MM.1S (cell line): ENCODE measurements at regions not wholly inside any gene's neighbourhood (a gene's known extent, or its start where the extent isn't known, plus 50 kb on each side); places are given as distances from the start of the nearest gene placed in this dataset.

Source experiments
- DNase-seq: peaks from one replicate; pipeline ENCODE4 v3.0.0-alpha.2; 2015
- H2AFZ ChIP-seq: fragments of 300-600 bp; sonication (generic); 2 replicates; pipeline ENCODE4 v1.6.0; 2016; ENCODE audit warnings: antibody characterized with exemption, low read length
- H3F3A ChIP-seq: fragments of 300-600 bp; sonication (generic); 2 replicates; pipeline ENCODE4 v1.6.1; 2016; ENCODE audit warnings: mild to moderate bottlenecking, antibody characterized with exemption, low read length, moderate library complexity, mixed read lengths; ENCODE audit not compliant: insufficient read depth
- H3K27ac ChIP-seq: fragments of 300-600 bp; sonication (generic); 2 replicates; pipeline ENCODE4 v1.5.1; 2016; ENCODE audit warnings: mild to moderate bottlenecking, low read length
- H3K27me3 ChIP-seq: fragments of 300-600 bp; sonication (generic); replicated peaks from 2 replicates; pipeline ENCODE4 v1.6.0; 2016; ENCODE audit warnings: low read length; ENCODE audit not compliant: insufficient read depth
- H3K36me3 ChIP-seq: fragments of 300-600 bp; sonication (generic); replicated peaks from 2 replicates; pipeline ENCODE4 v1.6.1; 2016; ENCODE audit warnings: mild to moderate bottlenecking, low read length, mixed read lengths; ENCODE audit not compliant: insufficient read depth
- H3K4me1 ChIP-seq: fragments of 300-600 bp; sonication (generic); 2 replicates; pipeline ENCODE4 v1.6.1; 2016; ENCODE audit warnings: low read length, mixed read lengths
- H3K4me2 ChIP-seq: fragments of 300-600 bp; sonication (generic); 2 replicates; pipeline ENCODE4 v1.6.0; 2016; ENCODE audit warnings: low read depth, low read length
- H3K4me3 ChIP-seq: fragments of 300-600 bp; sonication (generic); 2 replicates; pipeline ENCODE4 v1.5.1; 2016; ENCODE audit warnings: low read length, mixed read lengths
- H3K79me2 ChIP-seq: fragments of 300-600 bp; sonication (generic); 2 replicates; pipeline ENCODE4 v1.6.1; 2016; ENCODE audit warnings: mixed run types, low read length, mixed read lengths
- H3K9ac ChIP-seq: fragments of 300-600 bp; sonication (generic); 2 replicates; pipeline ENCODE4 v1.6.1; 2016; ENCODE audit warnings: low read length, mixed read lengths
- H3K9me2 ChIP-seq: fragments of 300-600 bp; sonication (generic); replicated peaks from 2 replicates; pipeline ENCODE4 v1.6.1; 2016; ENCODE audit warnings: mild to moderate bottlenecking, low read length, mixed read lengths; ENCODE audit not compliant: insufficient read depth
- H3K9me3 ChIP-seq: fragments of 300-600 bp; sonication (generic); replicated peaks from 2 replicates; pipeline ENCODE4 v1.6.1; 2016; ENCODE audit warnings: mild to moderate bottlenecking, low read length, mixed read lengths; ENCODE audit not compliant: insufficient read depth
- H4K20me1 ChIP-seq: fragments of 300-600 bp; sonication (generic); 2 replicates; pipeline ENCODE4 v1.6.1; 2016; ENCODE audit warnings: mild to moderate bottlenecking, low read length, moderate library complexity, mixed read lengths; ENCODE audit not compliant: insufficient read depth
- EZH2 ChIP-seq: fragments of 300-600 bp; sonication (generic); optimal IDR thresholded peaks from 2 replicates; pipeline ENCODE3; 2017; ENCODE audit warnings: low read depth, mild to moderate bottlenecking, antibody characterized with exemption, low read length, mixed read lengths
- EZH2phosphoT487 ChIP-seq: fragments of 300-600 bp; sonication (generic); IDR thresholded peaks from 2 replicates; pipeline ENCODE4 v1.6.1; 2018; ENCODE audit warnings: antibody characterized with exemption, low read length
- TF ChIP-seq, protein P1 (sequence below): fragments of 300-600 bp; sonication (generic); IDR thresholded peaks from 2 replicates; pipeline ENCODE4 v1.5.1; 2016; ENCODE audit warnings: antibody characterized with exemption, low read length, mixed read lengths

DNA sequence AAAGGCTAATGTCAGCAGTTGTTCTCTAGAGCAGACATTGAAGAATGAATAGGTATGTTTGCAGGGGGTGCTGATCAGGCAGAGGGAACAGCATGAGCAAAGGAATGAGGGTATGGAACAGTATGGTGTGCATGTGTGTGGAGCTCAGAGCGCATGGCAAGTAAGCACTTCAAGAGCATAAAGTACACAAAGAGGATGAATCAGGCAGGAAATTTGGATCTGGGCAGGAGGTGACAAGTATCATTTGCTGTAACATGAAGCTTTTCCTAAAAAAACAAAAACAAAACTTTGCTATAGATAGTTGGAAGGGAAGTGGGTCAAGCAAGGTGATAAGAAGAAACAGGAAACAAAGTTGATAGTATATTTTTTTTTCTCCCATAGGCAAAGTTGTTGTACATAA, 746.8 kb downstream of the HDGFL1 start:
- Histone ChIP-seq H3K9me2 (no peaks in the 10 kb centered on the region), H3K9ac (no peak overlapping the region), H3K4me3 (no peak overlapping the region), H3K9me3 (no peaks in the 10 kb centered on the region), H3K36me3 (no peaks in the 10 kb centered on the region), H3K27me3 (no peaks in the 10 kb centered on the region), H3F3A (no peaks in the 10 kb centered on the region), H4K20me1 (no peaks in the 10 kb centered on the region), H3K27ac (no peak overlapping the region), H3K4me1 (0 out of 2 replicates have a peak, but pooled peaks cover 7% of the 10 kb centered on the region), H3K4me2 (no peak overlapping the region), H2AFZ (no peak overlapping the region), H3K79me2 (no peaks in the 10 kb centered on the region)
- no peak for DNase-seq
- TF ChIP-seq, protein P1, sequence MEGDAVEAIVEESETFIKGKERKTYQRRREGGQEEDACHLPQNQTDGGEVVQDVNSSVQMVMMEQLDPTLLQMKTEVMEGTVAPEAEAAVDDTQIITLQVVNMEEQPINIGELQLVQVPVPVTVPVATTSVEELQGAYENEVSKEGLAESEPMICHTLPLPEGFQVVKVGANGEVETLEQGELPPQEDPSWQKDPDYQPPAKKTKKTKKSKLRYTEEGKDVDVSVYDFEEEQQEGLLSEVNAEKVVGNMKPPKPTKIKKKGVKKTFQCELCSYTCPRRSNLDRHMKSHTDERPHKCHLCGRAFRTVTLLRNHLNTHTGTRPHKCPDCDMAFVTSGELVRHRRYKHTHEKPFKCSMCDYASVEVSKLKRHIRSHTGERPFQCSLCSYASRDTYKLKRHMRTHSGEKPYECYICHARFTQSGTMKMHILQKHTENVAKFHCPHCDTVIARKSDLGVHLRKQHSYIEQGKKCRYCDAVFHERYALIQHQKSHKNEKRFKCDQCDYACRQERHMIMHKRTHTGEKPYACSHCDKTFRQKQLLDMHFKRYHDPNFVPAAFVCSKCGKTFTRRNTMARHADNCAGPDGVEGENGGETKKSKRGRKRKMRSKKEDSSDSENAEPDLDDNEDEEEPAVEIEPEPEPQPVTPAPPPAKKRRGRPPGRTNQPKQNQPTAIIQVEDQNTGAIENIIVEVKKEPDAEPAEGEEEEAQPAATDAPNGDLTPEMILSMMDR: no peak
- no peak for TF ChIP-seq EZH2phosphoT487
- no peak for TF ChIP-seq EZH2

DNA sequence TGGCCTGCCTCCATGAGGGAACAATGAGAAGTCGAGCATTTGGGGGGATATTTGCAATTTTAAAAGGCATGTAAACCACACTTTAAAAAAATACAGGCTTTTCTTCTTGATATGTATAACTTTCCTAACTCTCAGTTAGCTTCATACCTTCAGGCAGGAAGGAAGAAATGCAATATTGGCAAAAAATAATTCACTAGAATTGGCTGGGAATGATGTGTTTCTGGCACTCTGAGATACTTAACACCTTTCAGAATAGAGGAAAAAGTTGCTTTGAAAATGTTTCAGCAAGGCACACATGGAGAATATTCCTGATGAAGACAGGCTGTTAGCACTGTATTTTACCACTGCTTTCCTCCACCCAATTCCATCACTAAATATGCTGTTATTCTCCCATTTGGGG, 747.6 kb downstream of the HDGFL1 start:
- Histone ChIP-seq H3K4me1 (no peaks in the 10 kb centered on the region), H4K20me1 (no peaks in the 10 kb centered on the region), H3K27me3 (no peaks in the 10 kb centered on the region), H3K4me2 (no peak overlapping the region), H3F3A (no peaks in the 10 kb centered on the region), H2AFZ (no peak overlapping the region), H3K36me3 (no peaks in the 10 kb centered on the region), H3K79me2 (no peaks in the 10 kb centered on the region), H3K9me2 (no peaks in the 10 kb centered on the region), H3K9me3 (no peaks in the 10 kb centered on the region), H3K4me3 (no peak overlapping the region), H3K9ac (no peak overlapping the region), H3K27ac (no peak overlapping the region)
- TF ChIP-seq EZH2 (no peak), EZH2phosphoT487 (no peak)
- TF ChIP-seq, protein P1: no peak
- DNase-seq: no peak

DNA sequence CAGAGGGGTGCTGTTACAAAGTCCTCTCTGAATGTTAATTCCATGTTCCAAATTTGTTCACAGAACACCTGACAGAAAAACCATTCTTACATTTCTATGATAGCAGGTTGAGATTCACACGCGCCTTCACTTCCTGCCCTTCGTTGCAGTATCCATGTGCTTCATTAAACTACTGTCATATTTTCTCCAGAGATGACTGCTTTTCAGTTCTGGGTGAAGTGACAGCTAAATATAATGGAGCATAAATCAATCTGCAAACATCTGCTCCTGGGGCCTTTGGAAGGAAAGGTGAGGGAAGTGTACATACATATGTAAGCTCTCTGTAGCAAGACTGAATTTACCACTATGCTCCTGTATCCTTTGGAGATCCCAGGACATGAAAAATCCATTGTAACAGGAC, 750.2 kb downstream of the HDGFL1 start:
- H2AFZ ChIP-seq: no peak overlapping the region
- no peak overlapping the region for H3K27ac ChIP-seq
- TF ChIP-seq EZH2phosphoT487 (no peak), EZH2 (no peak)
- TF ChIP-seq, protein P1: no peak
- no peak overlapping the region for H3K4me2 ChIP-seq
- H3K9ac ChIP-seq: no peak overlapping the region
- H3K9me3 ChIP-seq: no peaks in the 10 kb centered on the region
- H4K20me1 ChIP-seq: no peaks in the 10 kb centered on the region
- DNase-seq: no peak
- no peak overlapping the region for H3K4me3 ChIP-seq
- H3K4me1 ChIP-seq: no peaks in the 10 kb centered on the region
- H3K79me2 ChIP-seq: no peaks in the 10 kb centered on the region
- H3K9me2 ChIP-seq: no peaks in the 10 kb centered on the region
- H3K27me3 ChIP-seq: no peaks in the 10 kb centered on the region
- no peaks in the 10 kb centered on the region for H3F3A ChIP-seq
- H3K36me3 ChIP-seq: no peaks in the 10 kb centered on the region
